Retinal pigment epithelial cell (primary cell): ENCODE measurements at regions not wholly inside any gene's neighbourhood (a gene's known extent, or its start where the extent isn't known, plus 50 kb on each side); places are given as distances from the start of the nearest gene placed in this dataset.

Experiments
- DNase-seq: peaks from one replicate; pipeline ENCODE4 v3.0.0-alpha.2; 2010; ENCODE audit warnings: low read depth
- H3K4me3 ChIP-seq: 2 replicates; pipeline ENCODE4 v1.5.1; 2011; ENCODE audit warnings: mild to moderate bottlenecking, low read length, control low read depth, moderate library complexity
- TF ChIP-seq, protein P1 (sequence below): conservative IDR thresholded peaks from 2 replicates; pipeline ENCODE4 v1.5.1; 2011; ENCODE audit warnings: low read depth, low read length, control low read depth, inconsistent platforms

DNA sequence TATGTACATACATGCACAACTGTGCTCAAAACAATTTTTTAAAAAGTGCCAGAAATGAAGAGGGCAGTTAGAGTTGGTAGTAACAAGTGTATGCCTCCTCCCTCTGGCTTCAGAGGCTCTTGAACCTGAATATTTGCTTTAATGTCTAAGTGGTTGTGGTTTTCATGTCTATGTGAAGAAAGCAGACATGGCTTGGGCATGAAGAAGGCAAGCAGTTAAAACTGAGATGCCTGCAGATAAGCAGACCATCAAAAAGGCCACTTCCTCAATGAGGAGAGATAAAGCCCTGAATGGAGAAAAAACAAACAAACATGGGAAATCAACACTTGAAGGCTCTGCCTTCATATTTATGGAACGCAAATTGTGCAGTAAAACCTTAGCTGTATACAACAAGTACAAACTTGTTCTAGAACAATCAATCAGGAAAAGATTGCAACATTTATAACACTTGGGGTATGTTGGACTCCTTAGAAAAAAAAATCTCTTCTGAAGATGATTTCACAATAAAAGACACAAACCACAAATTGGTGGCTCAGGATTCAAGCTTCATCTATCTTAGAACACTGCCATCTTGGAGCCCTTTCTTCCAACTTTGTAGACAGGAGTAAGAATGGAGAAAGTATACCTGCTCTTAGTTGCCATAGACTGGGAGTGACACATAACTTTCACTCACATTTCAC is 52.7 kb upstream of the PLA2G4A start:
- TF ChIP-seq, protein P1, sequence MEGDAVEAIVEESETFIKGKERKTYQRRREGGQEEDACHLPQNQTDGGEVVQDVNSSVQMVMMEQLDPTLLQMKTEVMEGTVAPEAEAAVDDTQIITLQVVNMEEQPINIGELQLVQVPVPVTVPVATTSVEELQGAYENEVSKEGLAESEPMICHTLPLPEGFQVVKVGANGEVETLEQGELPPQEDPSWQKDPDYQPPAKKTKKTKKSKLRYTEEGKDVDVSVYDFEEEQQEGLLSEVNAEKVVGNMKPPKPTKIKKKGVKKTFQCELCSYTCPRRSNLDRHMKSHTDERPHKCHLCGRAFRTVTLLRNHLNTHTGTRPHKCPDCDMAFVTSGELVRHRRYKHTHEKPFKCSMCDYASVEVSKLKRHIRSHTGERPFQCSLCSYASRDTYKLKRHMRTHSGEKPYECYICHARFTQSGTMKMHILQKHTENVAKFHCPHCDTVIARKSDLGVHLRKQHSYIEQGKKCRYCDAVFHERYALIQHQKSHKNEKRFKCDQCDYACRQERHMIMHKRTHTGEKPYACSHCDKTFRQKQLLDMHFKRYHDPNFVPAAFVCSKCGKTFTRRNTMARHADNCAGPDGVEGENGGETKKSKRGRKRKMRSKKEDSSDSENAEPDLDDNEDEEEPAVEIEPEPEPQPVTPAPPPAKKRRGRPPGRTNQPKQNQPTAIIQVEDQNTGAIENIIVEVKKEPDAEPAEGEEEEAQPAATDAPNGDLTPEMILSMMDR: no peak
- no peak overlapping the region for H3K4me3 ChIP-seq
- DNase-seq: no peak

DNA sequence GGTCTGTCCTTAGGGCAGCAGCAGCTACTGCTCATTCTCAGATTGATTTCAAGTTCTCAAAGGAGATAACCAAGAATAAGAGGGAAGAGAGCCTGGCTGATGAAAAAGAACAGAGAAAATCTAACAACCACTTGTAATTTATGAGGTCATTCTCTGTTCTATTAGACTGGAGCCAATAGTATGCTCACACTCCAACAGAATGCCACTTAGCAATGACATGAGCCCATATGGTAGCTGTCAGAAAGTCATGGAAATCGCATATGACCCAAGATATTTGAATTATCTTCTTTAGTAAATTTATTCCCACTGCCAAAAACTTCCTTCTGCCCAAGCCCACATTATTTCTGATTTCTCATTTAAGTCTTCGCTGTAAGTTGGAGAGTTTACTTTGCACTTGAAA is 53.7 kb upstream of the PLA2G4A start:
- no peak for DNase-seq
- TF ChIP-seq, protein P1: no peak
- no peak overlapping the region for H3K4me3 ChIP-seq

DNA sequence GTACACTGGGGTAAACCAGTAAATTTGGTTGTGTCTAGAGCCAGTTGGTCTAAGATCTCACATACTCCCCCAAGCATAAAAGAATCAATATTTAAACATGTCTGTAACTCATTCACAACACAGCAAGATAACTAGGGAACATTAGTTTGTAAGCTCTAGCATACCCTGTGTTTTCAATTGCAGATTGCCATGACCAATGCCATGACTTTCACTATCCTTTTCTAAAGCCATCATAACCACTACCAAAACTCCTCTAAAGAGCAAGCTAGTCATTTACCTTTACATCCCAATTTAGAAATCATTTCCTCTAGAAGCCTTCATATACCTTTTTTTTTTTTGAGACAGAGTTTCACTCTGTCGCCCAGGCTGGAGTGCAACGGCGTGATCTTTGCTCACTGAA is 56.5 kb upstream of the PLA2G4A start:
- TF ChIP-seq, protein P1: no peak
- no peak overlapping the region for H3K4me3 ChIP-seq
- DNase-seq: no peak

DNA sequence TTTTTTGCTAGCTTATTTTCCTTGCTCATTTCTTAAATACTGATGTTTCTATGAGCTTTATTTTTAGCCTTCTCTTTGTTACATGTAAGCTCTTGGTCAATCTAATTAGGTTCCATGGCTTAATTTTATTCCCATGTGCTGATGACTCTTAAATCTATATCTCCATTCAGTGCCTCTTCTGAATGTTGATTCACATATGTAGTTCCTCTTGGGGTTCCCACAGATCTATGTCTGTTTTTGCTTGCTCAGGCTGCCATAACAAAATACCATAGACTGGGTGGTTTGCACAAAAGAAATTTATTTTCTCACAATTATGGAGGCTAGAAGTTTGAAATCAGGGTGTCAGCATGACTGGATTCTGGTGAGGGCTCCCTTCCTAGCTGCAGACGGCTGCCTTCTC is 58.3 kb upstream of the PLA2G4A start:
- no peak for DNase-seq
- TF ChIP-seq, protein P1: no peak

DNA sequence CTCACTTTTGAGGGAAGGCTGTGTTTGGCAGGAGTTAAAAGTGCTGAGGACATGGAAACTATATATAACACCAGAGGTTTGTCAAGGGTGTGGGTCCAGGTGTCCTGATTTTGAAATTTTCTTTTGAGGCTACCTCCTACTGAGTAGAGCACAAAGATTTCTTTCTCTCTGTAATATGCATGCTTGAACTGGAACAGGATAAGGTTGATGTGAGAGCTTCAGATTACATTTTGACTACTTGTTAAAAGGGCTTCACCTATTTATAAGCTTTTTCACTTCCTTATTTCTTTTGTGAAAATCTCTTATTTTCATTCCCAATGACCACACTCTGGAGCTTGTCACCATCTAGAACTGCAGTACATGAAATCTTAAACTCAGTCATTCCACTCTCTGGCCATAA is 59.8 kb upstream of the PLA2G4A start:
- TF ChIP-seq, protein P1: no peak
- no peak for DNase-seq
- H3K4me3 ChIP-seq: no peak overlapping the region

More for the DNA sequence above, 58.3 kb upstream of the PLA2G4A start:
- H3K4me3 ChIP-seq: no peak overlapping the region

DNA sequence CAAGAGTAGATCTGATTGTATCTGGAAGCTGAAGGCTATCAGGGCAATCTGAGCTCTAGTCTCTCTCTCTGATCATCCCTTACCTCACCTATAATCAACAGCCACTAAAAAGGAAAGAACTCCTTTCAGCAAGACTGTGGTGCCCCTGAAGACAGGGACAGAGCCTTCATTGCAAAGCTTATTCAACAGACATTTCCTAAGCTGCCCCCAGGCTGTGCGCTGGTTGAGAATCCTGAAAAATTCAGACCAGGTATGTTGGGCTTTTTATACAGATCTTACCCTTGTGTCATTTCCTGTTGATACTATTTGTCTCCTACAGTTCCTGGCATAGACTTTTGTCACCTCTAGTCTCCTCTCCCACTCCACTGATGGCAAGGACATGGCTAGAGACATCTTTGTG is 63.3 kb upstream of the PLA2G4A start:
- TF ChIP-seq, protein P1: no peak
- DNase-seq: no peak
- H3K4me3 ChIP-seq: no peak overlapping the region

DNA sequence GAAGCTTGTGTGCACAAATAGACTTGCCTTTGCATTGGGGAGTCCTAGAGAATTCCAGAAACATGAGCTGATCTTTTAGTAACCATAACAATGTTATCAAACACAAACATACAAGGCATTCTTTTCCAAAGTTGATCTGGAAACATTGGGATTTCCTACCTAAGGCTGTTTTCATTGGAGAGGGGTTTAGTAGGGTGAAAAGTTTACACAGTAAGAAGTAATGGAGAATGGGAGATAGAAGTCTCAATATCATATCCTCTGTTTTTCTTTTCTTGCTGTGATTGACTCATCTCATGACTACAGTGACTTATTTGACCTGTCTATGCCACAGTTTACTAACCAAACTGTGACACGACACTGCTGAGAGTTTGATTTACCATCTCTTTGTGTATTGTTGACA is 65.6 kb upstream of the PLA2G4A start:
- TF ChIP-seq, protein P1: no peak
- H3K4me3 ChIP-seq: no peak overlapping the region
- peak; percentile 27 for DNase-seq
